Heart left ventricle (tissue), 16 donors: ENCODE measurements at regions not wholly inside any gene's neighbourhood (a gene's known extent, or its start where the extent isn't known, plus 50 kb on each side); places are given as distances from the start of the nearest gene placed in this dataset.

ENCODE experiments used
- ATAC-seq, 4 donors: fragments of 200-7000 bp; cut with Tn5 transposase; one replicate each; pipeline ENCODE4 v1.9.1; 2020 to 2022; ENCODE audit warnings: moderate library complexity in 4 of 4, mild to moderate bottlenecking in 3 of 4, moderate number of reproducible peaks in 1 of 4
- DNase-seq, 5 donors: peaks; one replicate each; pipeline ENCODE4 v3.0.0-alpha.2; 2020
- H3K27ac ChIP-seq, 12 donors: fragments of 200-600 bp; sonication (generic) in 4 of 12; one replicate each; pipeline versions ENCODE4 v1.5.0 to v1.8.0; 2016 to 2022; ENCODE audit warnings: mild to moderate bottlenecking in 2 of 12
- H3K27me3 ChIP-seq, 9 donors: fragments of 200-600 bp; sonication (generic) in 2 of 9; one replicate each; pipeline versions ENCODE4 v1.5.1 to v1.8.0; 2016 to 2022; ENCODE audit warnings: mild to moderate bottlenecking in 3 of 9
- H3K36me3 ChIP-seq, 9 donors: fragments of 200-600 bp; sonication (generic) in 2 of 9; one replicate each; pipeline versions ENCODE4 v1.5.0 to v1.8.0; 2018 to 2022; ENCODE audit warnings: mild to moderate bottlenecking in 2 of 9
- H3K4me1 ChIP-seq, 12 donors: fragments of 200-600 bp; sonication (generic) in 4 of 12; one replicate each; pipeline versions ENCODE4 v1.5.0 to v1.8.0; 2016 to 2022; ENCODE audit warnings: mild to moderate bottlenecking in 3 of 12
- H3K4me3 ChIP-seq, 12 donors: fragments of 200-600 bp; sonication (generic) in 4 of 12; one replicate each; pipeline versions ENCODE4 v1.5.0 to v1.8.0; 2017 to 2022; ENCODE audit warnings: mild to moderate bottlenecking in 9 of 12, moderate library complexity in 4 of 12
- H3K9me3 ChIP-seq, 12 donors: fragments of 200-600 bp; sonication (generic) in 4 of 12; one replicate each; pipeline versions ENCODE4 v1.5.0 to v1.8.0; 2016 to 2022; ENCODE audit warnings: mild to moderate bottlenecking in 1 of 12
- POLR2A ChIP-seq, 2 donors: fragments of 450-650 bp; IDR thresholded peaks; one replicate each; pipeline ENCODE4 v1.6.1; 2017; ENCODE audit warnings: antibody characterized with exemption in 2 of 2, mild to moderate bottlenecking in 2 of 2, moderate library complexity in 2 of 2
- WGBS, 4 donors: extraction: QIAGEN DNeasy Blood & Tissue Kit in 2 of 4; methylation state at CpG; one replicate each; pipeline versions ENCODE4 v1.1.5 to v1.1.7; 2013 to 2018; 5-methylcytosine and 5-hydroxymethylcytosine counted together
- intact Hi-C, 10 donors: fragments of 100-400 bp; cut with DNase I; formaldehyde crosslinking; loops; one replicate each; pipeline versions ENCODE4 v1.11.1 to v1.14.2; 2022
- TF ChIP-seq, protein P1 (sequence below), 12 donors: fragments of 200-600 bp; sonication (generic) in 4 of 12; IDR thresholded peaks; one replicate each; pipeline versions ENCODE4 v1.5.0 to v1.8.0; 2018 to 2022; ENCODE audit warnings: antibody characterized with exemption in 12 of 12, mild to moderate bottlenecking in 5 of 12
- donor health status: ischemic (EF 13 %, LVEDD 7.1; RV severe dilation, severe dysfunction).
- donor health status: healthy with polysubstance abuse.
- donor health status: DM: no; HTN: yes; CAD: no.
- donor health status: DM: no; HTN: no; CAD: no.
- donor health status: ischemic (EF 25% LVEDD 6.9; RV normal size, moderate dysfunction).
- donor health status: ischemic (EF 25% LVEDD 5.7; RV mildly dilated, moderate dysfunction).
- donor health status: healthy.
- donor health status: DM: yes; HTN: yes; CAD: no.
- donor health status: ischemic (EF 35%, LVEDD 5.7; RV mildly dilated, moderate dysfunction).
- donor health status: nonischemic (EF 11% LVEDD 7.7; RV severe dilation, severe dysfunction).
- donor health status: DM: yes; HTN: yes; CAD: no.
- donor health status: PGD.
- donor health status: ischemic (EF 29% LVEDD 5.4; RV normal size, mild dysfunction).
- donor health status: nonischemic (EF 23%, LVEDD 6.1; RV moderate dilation, normal function).

DNA sequence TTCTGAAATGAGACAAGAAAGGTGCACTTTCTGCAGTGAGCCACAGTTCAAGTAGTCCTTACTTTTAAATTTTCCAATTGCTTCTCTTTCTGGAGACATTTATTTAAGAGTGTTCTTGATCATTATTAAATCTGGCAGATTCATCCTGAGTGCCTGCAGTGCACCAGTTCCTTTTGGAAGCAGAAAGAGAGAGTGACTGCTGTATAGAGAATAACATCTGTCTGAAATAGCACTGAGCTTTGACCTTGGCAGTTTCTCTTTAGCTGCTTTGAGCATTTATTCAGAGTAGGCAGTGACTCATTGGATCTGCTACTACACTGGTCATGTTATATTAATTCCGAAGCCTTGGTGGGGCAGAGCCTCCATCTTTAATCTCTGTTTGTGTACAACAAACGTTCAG lies 1373.7 kb downstream of the PCDH9 start:
- whole genome bisulfite sequencing, 4 donors = 52 to 72% (median 60%) methylated on average over 2 of the region's 2 CpGs
- Histone ChIP-seq H3K9me3 (no peaks in the 10 kb centered on the region), H3K27ac (no peak overlapping the region), H3K4me1 (no peaks in the 10 kb centered on the region), H3K27me3 (no peaks in the 10 kb centered on the region), H3K36me3 (no peaks in the 10 kb centered on the region), H3K4me3 (no peak overlapping the region)
- peak in 1 of 4 donors; percentile 45 for ATAC-seq
- intact Hi-C loops = no loop called here
- no peak for TF ChIP-seq POLR2A (IDR thresholded peaks at IDR 0.05)
- TF ChIP-seq, protein P1, sequence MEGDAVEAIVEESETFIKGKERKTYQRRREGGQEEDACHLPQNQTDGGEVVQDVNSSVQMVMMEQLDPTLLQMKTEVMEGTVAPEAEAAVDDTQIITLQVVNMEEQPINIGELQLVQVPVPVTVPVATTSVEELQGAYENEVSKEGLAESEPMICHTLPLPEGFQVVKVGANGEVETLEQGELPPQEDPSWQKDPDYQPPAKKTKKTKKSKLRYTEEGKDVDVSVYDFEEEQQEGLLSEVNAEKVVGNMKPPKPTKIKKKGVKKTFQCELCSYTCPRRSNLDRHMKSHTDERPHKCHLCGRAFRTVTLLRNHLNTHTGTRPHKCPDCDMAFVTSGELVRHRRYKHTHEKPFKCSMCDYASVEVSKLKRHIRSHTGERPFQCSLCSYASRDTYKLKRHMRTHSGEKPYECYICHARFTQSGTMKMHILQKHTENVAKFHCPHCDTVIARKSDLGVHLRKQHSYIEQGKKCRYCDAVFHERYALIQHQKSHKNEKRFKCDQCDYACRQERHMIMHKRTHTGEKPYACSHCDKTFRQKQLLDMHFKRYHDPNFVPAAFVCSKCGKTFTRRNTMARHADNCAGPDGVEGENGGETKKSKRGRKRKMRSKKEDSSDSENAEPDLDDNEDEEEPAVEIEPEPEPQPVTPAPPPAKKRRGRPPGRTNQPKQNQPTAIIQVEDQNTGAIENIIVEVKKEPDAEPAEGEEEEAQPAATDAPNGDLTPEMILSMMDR (IDR thresholded peaks at IDR 0.05) = no peak
- no peak for DNase-seq

DNA sequence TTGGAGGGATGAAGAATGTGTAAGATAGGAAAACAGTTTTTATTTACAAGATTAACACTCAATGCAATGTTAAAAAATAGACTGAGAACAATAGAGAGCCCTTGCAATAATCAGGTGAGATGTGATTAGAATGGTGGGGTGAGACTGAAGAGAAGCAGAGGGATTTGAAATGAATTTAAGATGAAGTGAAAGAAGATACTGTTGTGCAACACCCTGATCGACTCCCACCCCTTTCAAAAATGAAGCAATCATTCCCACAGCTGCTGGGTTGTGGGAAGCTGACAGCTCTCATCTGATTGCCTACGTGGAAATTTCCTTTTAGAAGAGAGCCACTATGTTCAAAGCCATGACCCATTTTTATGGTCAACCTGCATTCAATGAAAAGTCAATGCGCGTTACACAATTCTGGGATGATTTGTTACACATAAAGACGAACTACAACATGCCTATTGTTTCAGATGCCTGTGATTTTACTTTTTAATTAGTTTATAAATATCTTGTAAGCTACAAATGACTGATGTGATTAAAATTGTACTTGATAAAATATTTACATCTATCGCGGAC lies 1374.8 kb downstream of the PCDH9 start:
- H3K36me3 ChIP-seq = no peaks in the 10 kb centered on the region
- H3K9me3 ChIP-seq = no peaks in the 10 kb centered on the region
- ATAC-seq (no peak), DNase-seq (no peak)
- no peaks in the 10 kb centered on the region for H3K4me1 ChIP-seq
- WGBS, 4 donors = 68 to 74% (median 69%) methylated on average over 7 of the region's 7 CpGs
- no peaks in the 10 kb centered on the region for H3K27me3 ChIP-seq
- H3K4me3 ChIP-seq = no peak overlapping the region
- TF ChIP-seq, protein P1 (IDR thresholded peaks at IDR 0.05) = no peak
- TF ChIP-seq POLR2A (IDR thresholded peaks at IDR 0.05) = no peak
- intact Hi-C loops = no loop called here
- H3K27ac ChIP-seq = no peak overlapping the region

DNA sequence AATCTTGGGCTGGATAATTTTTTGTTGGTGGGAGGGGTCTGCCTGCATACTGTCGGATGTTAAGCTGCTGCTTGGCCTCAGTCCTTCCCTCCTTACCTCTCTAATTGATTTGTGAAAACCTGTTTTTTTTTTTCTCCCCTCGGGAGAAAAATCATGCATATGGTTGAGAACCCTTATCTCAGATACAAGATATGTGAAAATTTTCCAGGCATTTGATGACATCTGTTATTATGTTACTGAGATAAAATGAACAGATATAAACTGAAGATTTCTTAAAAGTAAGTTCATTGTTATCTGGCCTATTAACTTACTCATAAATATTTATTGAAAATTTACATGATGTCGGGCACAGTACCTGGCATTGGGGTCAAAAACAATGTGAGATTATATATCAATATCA lies 1375.7 kb downstream of the PCDH9 start:
- no peaks in the 10 kb centered on the region for H3K36me3 ChIP-seq
- H3K9me3 ChIP-seq = no peaks in the 10 kb centered on the region
- no peak overlapping the region for H3K4me3 ChIP-seq
- no peak for DNase-seq
- no peaks in the 10 kb centered on the region for H3K4me1 ChIP-seq
- H3K27ac ChIP-seq = no peak overlapping the region
- 47 to 54% (median 51%) methylated on average over 3 of the region's 3 CpGs for WGBS, 4 donors
- no peak for ATAC-seq
- intact Hi-C loops = no loop called here
- no peaks in the 10 kb centered on the region for H3K27me3 ChIP-seq
- TF ChIP-seq POLR2A (IDR thresholded peaks at IDR 0.05) = no peak
- TF ChIP-seq, protein P1 (IDR thresholded peaks at IDR 0.05) = no peak

DNA sequence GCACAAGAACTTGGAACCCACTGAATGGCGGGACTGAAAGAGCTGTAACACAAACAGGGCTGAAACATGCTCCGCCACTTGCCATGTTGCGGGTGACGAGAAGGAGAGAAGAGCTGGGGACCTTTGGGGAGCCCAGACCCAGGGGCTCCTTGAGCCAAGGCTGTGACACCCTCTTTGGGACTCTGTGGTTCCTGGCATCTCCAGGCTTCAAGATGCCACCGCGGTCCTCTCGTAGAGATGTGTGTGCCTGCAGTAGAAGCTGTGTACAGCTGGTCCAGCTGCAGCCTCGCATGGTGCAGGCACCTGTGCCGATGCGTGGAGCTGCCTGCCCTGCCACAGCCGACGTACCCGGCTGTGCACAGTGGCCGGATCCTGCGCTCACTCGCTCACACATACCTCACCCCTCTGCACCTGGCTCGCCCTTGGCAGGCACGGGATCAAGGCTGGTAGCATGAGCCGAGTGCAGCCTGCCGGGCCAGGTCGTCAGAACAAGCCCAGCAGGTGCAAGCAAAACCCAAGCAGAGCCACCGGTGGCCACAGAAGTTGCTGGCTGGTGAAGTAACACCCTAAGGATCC lies 1385.8 kb downstream of the PCDH9 start:
- DNase-seq (peak in 1 of 5 donors; percentile 45), ATAC-seq (no peak)
- peaks cover 0 to 6% (median 0%) of the 10 kb centered on the region in 12 donors for H3K4me1 ChIP-seq
- no peak overlapping the region for H3K27ac ChIP-seq
- intact Hi-C loops = no loop called here
- WGBS, 4 donors = 90 to 94% (median 93%) methylated on average over 18 to 22 of the region's 22 CpGs
- no peak for TF ChIP-seq POLR2A (IDR thresholded peaks at IDR 0.05)
- TF ChIP-seq, protein P1 (IDR thresholded peaks at IDR 0.05) = no peak
- H3K27me3 ChIP-seq = no peaks in the 10 kb centered on the region
- no peaks in the 10 kb centered on the region for H3K9me3 ChIP-seq
- H3K36me3 ChIP-seq = no peaks in the 10 kb centered on the region
- H3K4me3 ChIP-seq = no peak overlapping the region
